ENCODE measurements at regions not wholly inside any gene's neighbourhood (a gene's known extent, or its start where the extent isn't known, plus 50 kb on each side); places are given as distances from the start of the nearest gene placed in this dataset.

DNA sequence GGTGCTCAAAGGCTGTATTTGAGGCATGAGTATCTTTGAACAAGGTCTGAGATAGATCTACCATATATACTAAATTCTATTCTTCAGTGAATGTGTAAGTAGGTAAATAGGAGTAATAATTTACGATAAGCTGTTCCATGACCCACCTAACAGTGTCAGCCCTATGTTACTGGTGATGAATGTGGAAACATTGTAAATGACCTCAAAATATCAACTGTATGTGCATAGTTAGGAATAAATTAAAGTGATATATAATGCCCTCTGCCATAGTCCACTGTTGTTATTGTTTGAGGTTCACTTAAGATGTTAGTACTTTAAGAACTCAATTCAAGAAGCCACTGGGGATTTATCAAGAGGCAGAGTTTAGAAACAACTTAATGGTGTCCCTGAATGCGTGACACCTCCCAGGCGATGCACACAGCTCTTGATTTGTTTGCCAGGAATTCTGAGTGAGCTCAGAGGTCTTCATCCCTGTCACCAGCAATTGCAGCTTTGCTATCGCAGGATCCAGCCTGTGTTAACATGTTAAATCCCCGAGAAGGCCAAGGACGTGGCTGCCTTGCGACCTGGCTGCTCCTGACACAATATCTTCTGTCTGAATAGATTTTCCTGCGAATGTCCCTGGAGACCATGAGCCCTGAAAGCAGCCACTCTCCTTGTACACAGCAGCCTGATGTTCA lies 104.9 kb downstream of the KLF6 start:
- no peak overlapping the region for H3K27ac Mint-ChIP-seq

DNA sequence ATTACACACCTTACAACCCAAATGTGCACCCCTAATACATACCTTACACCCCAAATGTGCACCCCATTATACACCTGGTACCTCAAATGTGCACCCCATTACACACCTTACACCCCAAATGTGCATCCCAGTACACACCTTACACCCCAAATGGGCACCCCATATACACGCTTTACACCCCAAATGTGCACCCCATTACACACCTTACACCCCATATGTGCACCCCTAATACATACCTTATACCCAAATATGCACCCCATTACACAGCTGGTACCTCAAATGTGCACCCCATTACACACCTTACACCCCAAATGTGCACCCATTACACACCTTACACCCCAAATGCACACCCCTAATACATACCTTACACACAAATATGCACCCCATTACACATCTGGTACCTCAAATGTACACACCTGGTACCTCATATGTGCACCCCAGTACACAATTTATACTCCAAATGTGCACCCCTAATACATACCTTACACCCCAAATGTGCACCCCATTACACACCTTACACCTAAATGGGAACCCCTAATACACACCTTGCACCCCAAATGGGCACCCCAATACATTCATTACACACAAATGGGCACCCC lies 106.3 kb downstream of the KLF6 start:
- peaks cover 3% of the 10 kb centered on the region for H3K27me3 Mint-ChIP-seq
- no peak for DNase-seq (ENCODE audit: low spot score, unreplicated experiment)
- H3K27ac Mint-ChIP-seq = no peak overlapping the region
- no peaks in the 10 kb centered on the region for H3K36me3 Mint-ChIP-seq (ENCODE audit: insufficient read depth)
- TF ChIP-seq CTCF (IDR thresholded peaks at IDR 0.05; ENCODE audit: unreplicated experiment) = no peak
- H3K4me1 Mint-ChIP-seq (ENCODE audit: low read depth) = peaks cover 3% of the 10 kb centered on the region
- no peaks in the 10 kb centered on the region for H3K9me3 Mint-ChIP-seq (ENCODE audit: low read depth)
- no peak overlapping the region for H3K4me3 Mint-ChIP-seq (ENCODE audit: low read depth)

More for the DNA sequence above, 104.9 kb downstream of the KLF6 start:
- no peak for DNase-seq (ENCODE audit: low spot score, unreplicated experiment)
- peaks cover 3% of the 10 kb centered on the region for H3K27me3 Mint-ChIP-seq
- no peaks in the 10 kb centered on the region for H3K36me3 Mint-ChIP-seq (ENCODE audit: insufficient read depth)
- H3K9me3 Mint-ChIP-seq (ENCODE audit: low read depth) = no peaks in the 10 kb centered on the region
- peaks cover 7% of the 10 kb centered on the region for H3K4me1 Mint-ChIP-seq (ENCODE audit: low read depth)
- no peak for TF ChIP-seq CTCF (IDR thresholded peaks at IDR 0.05; ENCODE audit: unreplicated experiment)
- H3K4me3 Mint-ChIP-seq (ENCODE audit: low read depth) = no peak overlapping the region

- H3K27ac Mint-ChIP-seq = no peak overlapping the region
- H3K4me1 Mint-ChIP-seq (ENCODE audit: low read depth) = no peaks in the 10 kb centered on the region
- H3K4me3 Mint-ChIP-seq (ENCODE audit: low read depth) = no peak overlapping the region
- H3K27me3 Mint-ChIP-seq = peaks cover 3% of the 10 kb centered on the region
- no peak for DNase-seq (ENCODE audit: low spot score, unreplicated experiment)
- no peaks in the 10 kb centered on the region for H3K36me3 Mint-ChIP-seq (ENCODE audit: insufficient read depth)
- no peaks in the 10 kb centered on the region for H3K9me3 Mint-ChIP-seq (ENCODE audit: low read depth)
- no peak for TF ChIP-seq CTCF (IDR thresholded peaks at IDR 0.05; ENCODE audit: unreplicated experiment)
Measured at GRCh38 chr10:3676564-3676963, 108.4 kb downstream of the KLF6 start.

GRCh38 chr10:3672220-3672619 lies 112.8 kb downstream of the KLF6 start:
- Mint-ChIP-seq H3K9me3 (ENCODE audit: low read depth) (no peaks in the 10 kb centered on the region), H3K4me1 (ENCODE audit: low read depth) (peaks cover 12% of the 10 kb centered on the region), H3K27ac (no peak overlapping the region), H3K4me3 (ENCODE audit: low read depth) (no peak overlapping the region), H3K27me3 (peaks cover 9% of the 10 kb centered on the region), H3K36me3 (ENCODE audit: insufficient read depth) (no peaks in the 10 kb centered on the region)
- no peak for DNase-seq (ENCODE audit: low spot score, unreplicated experiment)
- TF ChIP-seq CTCF (IDR thresholded peaks at IDR 0.05; ENCODE audit: unreplicated experiment) = no peak

GRCh38 chr10:3671386-3671955 lies 113.5 kb downstream of the KLF6 start:
- Mint-ChIP-seq H3K9me3 (ENCODE audit: low read depth) (no peaks in the 10 kb centered on the region), H3K27ac (no peak overlapping the region)

More at GRCh38 chr10:3671386-3671955, 113.5 kb downstream of the KLF6 start:
- Mint-ChIP-seq H3K4me3 (ENCODE audit: low read depth) (no peak overlapping the region), H3K36me3 (ENCODE audit: insufficient read depth) (no peaks in the 10 kb centered on the region), H3K27me3 (peaks cover 12% of the 10 kb centered on the region), H3K4me1 (ENCODE audit: low read depth) (peaks cover 16% of the 10 kb centered on the region)
- DNase-seq (ENCODE audit: low spot score, unreplicated experiment) = no peak
- TF ChIP-seq CTCF (IDR thresholded peaks at IDR 0.05; ENCODE audit: unreplicated experiment) = no peak
